GM12891 (cell line): ENCODE measurements at regions not wholly inside any gene's neighbourhood (a gene's known extent, or its start where the extent isn't known, plus 50 kb on each side); places are given as distances from the start of the nearest gene placed in this dataset.

Experiments
- POLR2A ChIP-seq: IDR thresholded peaks from 2 replicates; pipeline ENCODE4 v1.6.1; 2011; ENCODE audit warnings: low read depth, low read length, control low read depth
- TAF1 ChIP-seq: IDR thresholded peaks from 2 replicates; pipeline ENCODE4 v1.6.1; 2011; ENCODE audit warnings: low read depth, low read length, control low read depth

DNA sequence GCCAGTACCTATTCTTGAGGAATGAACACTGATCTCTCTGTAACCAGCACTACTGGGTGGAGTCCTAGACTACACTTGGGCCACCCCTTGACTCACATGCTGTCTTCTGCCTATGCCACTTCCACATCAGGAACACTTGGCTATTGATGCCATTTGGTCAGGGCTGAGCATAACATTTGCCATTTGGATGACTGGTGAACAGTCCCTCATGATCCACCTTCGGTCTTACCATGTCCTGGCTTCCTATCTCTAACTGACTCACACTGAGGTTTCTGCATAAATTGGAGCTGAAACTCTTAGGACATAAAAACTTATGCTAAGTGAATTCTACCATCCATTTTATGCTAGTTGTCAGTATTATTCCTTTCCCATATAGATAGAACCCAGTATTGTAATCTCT lies 91.7 kb upstream of the PELI2 start:
- TF ChIP-seq TAF1 (no peak), POLR2A (no peak)
